ENCODE measurements at regions not wholly inside any gene's neighbourhood (a gene's known extent, or its start where the extent isn't known, plus 50 kb on each side); places are given as distances from the start of the nearest gene placed in this dataset.

GRCh38 chr2:29974086-29974485 is 52.7 kb upstream of the ALK start:
- no peak for DNase-seq (ENCODE audit: low spot score)

GRCh38 chr2:29977284-29977683 is 55.9 kb upstream of the ALK start:
- DNase-seq (ENCODE audit: low spot score): no peak

- no peak for DNase-seq (ENCODE audit: low spot score)
Observed at GRCh38 chr2:29981402-29981801, 60.0 kb upstream of the ALK start.

- no peak for DNase-seq (ENCODE audit: low spot score)
Observed at GRCh38 chr2:29983308-29983707, 61.9 kb upstream of the ALK start.

GRCh38 chr2:29987146-29987545 is 65.8 kb upstream of the ALK start:
- DNase-seq (ENCODE audit: low spot score): peak; percentile 6

GRCh38 chr2:29990129-29990528 is 68.7 kb upstream of the ALK start:
- peak; percentile 80 for DNase-seq (ENCODE audit: low spot score)

GRCh38 chr2:29991086-29991485 is 69.7 kb upstream of the ALK start:
- DNase-seq (ENCODE audit: low spot score): peak; percentile 4

- no peak for DNase-seq (ENCODE audit: low spot score)
Observed at GRCh38 chr2:29995241-29995640, 73.9 kb upstream of the ALK start.

GRCh38 chr2:30003128-30003527 is 81.7 kb upstream of the ALK start:
- DNase-seq (ENCODE audit: low spot score): no peak

- no peak for DNase-seq (ENCODE audit: low spot score)
Observed at GRCh38 chr2:30022444-30023071, 101.2 kb upstream of the ALK start.

GRCh38 chr2:30024281-30024680 is 102.9 kb upstream of the ALK start:
- DNase-seq (ENCODE audit: low spot score): no peak

GRCh38 chr2:30026091-30027055 is 105.0 kb upstream of the ALK start:
- DNase-seq (ENCODE audit: low spot score): peak; percentile 93

- no peak for DNase-seq (ENCODE audit: low spot score)
Observed at GRCh38 chr2:30029804-30030203, 108.4 kb upstream of the ALK start.

GRCh38 chr2:30030361-30030760 is 109.0 kb upstream of the ALK start:
- no peak for DNase-seq (ENCODE audit: low spot score)

- peak; percentile 13 for DNase-seq (ENCODE audit: low spot score)
Observed at GRCh38 chr2:30031184-30031583, 109.8 kb upstream of the ALK start.

- no peak for DNase-seq (ENCODE audit: low spot score)
Observed at GRCh38 chr2:30034052-30034775, 112.6 kb upstream of the YPEL5 start.

- DNase-seq (ENCODE audit: low spot score): peak; percentile 37
Observed at GRCh38 chr2:30037016-30037415, 109.8 kb upstream of the YPEL5 start.

GRCh38 chr2:30038419-30038818 is 108.4 kb upstream of the YPEL5 start:
- DNase-seq (ENCODE audit: low spot score): no peak

- DNase-seq (ENCODE audit: low spot score): no peak
Observed at GRCh38 chr2:30039101-30039500, 107.7 kb upstream of the YPEL5 start.

GRCh38 chr2:30040147-30040546 is 106.7 kb upstream of the YPEL5 start:
- DNase-seq (ENCODE audit: low spot score): no peak

- no peak for DNase-seq (ENCODE audit: low spot score)
Observed at GRCh38 chr2:30041884-30042283, 104.9 kb upstream of the YPEL5 start.

GRCh38 chr2:30046396-30046795 is 100.4 kb upstream of the YPEL5 start:
- DNase-seq (ENCODE audit: low spot score): no peak

GRCh38 chr2:30046979-30047378 is 99.8 kb upstream of the YPEL5 start:
- no peak for DNase-seq (ENCODE audit: low spot score)

Data from kidney tubule cell (primary cell).